NCI-H1092 (cell line): ENCODE measurements at regions not wholly inside any gene's neighbourhood (a gene's known extent, or its start where the extent isn't known, plus 50 kb on each side); places are given as distances from the start of the nearest gene placed in this dataset.
"Not testable (repeated sequence)": the region's sequence is repeated elsewhere in the genome, so short reads cannot be mapped to it uniquely, and the experiment has no call there.

Experiments
- DNase-seq: peaks from one replicate; lab custom pipeline; 2025; lab: John Stamatoyannopoulos, UW

- no peak for DNase-seq
Observed at GRCh38 chr14:97796511-97796910, 999.3 kb downstream of the VRK1 start.

GRCh38 chr14:97798176-97798575 is 1001.0 kb downstream of the VRK1 start:
- no peak for DNase-seq

- no peak for DNase-seq
Observed at GRCh38 chr14:97802430-97803373, 1005.5 kb downstream of the VRK1 start.

GRCh38 chr14:97804056-97804455 is 1006.9 kb downstream of the VRK1 start:
- no peak for DNase-seq

- no peak for DNase-seq
Observed at GRCh38 chr14:97806891-97807290, 1009.7 kb downstream of the VRK1 start.

- not testable (repeated sequence) for DNase-seq
Observed at GRCh38 chr14:97808541-97808940, 1011.4 kb downstream of the VRK1 start.

GRCh38 chr14:97813556-97813955 is 1016.4 kb downstream of the VRK1 start:
- DNase-seq: no peak

- DNase-seq: no peak
Observed at GRCh38 chr14:97820781-97821180, 1023.6 kb downstream of the VRK1 start.

- DNase-seq: no peak
Observed at GRCh38 chr14:97824218-97824617, 1027.0 kb downstream of the VRK1 start.

- DNase-seq: no peak
Observed at GRCh38 chr14:97827746-97828145, 1030.6 kb downstream of the VRK1 start.

- no peak for DNase-seq
Observed at GRCh38 chr14:97832776-97833175, 1035.6 kb downstream of the VRK1 start.

- no peak for DNase-seq
Observed at GRCh38 chr14:97838986-97839385, 1041.8 kb downstream of the VRK1 start.

- no peak for DNase-seq
Observed at GRCh38 chr14:97840159-97840558, 1043.0 kb downstream of the VRK1 start.

GRCh38 chr14:97841762-97842161 is 1044.6 kb downstream of the VRK1 start:
- no peak for DNase-seq

- DNase-seq: no peak
Observed at GRCh38 chr14:97843066-97843465, 1045.9 kb downstream of the VRK1 start.

GRCh38 chr14:97844042-97844441 is 1046.9 kb downstream of the VRK1 start:
- DNase-seq: no peak

- no peak for DNase-seq
Observed at GRCh38 chr14:97846156-97846555, 1049.0 kb downstream of the VRK1 start.

- peak; percentile 93 for DNase-seq
Observed at GRCh38 chr14:97848317-97848980, 1051.3 kb downstream of the VRK1 start.

- no peak for DNase-seq
Observed at GRCh38 chr14:97850466-97850865, 1053.3 kb downstream of the VRK1 start.

GRCh38 chr14:97850886-97851285 is 1053.7 kb downstream of the VRK1 start:
- DNase-seq: no peak

- DNase-seq: peak; percentile 31
Observed at GRCh38 chr14:97851428-97851995, 1054.3 kb downstream of the VRK1 start.

GRCh38 chr14:97854918-97855317 is 1057.7 kb downstream of the VRK1 start:
- no peak for DNase-seq

- no peak for DNase-seq
Observed at GRCh38 chr14:97866195-97866594, 1069.0 kb downstream of the VRK1 start.
